Skin epidermis (tissue), 12 donors: ENCODE measurements at regions not wholly inside any gene's neighbourhood (a gene's known extent, or its start where the extent isn't known, plus 50 kb on each side); places are given as distances from the start of the nearest gene placed in this dataset.
"Not testable (repeated sequence)": the region's sequence is repeated elsewhere in the genome, so short reads cannot be mapped to it uniquely, and the experiment has no call there.

Source experiments
- H3K27ac ChIP-seq, 21 experiments: fragments of 200-600 bp; sonication (generic) in 11 of 21; one replicate each; pipeline ENCODE4 v1.5.0; 2020; ENCODE audit warnings: mild to moderate bottlenecking in 3 of 21, inconsistent platforms in 2 of 21, moderate library complexity in 2 of 21
- H3K4me3 ChIP-seq, 7 experiments: fragments of 200-600 bp; sonication (generic) in 2 of 7; one replicate each; pipeline ENCODE4 v1.5.0; 2020; ENCODE audit warnings: inconsistent platforms in 2 of 7, mild to moderate bottlenecking in 2 of 7, moderate library complexity in 1 of 7

GRCh38 chr3:25894101-25894500 is 104.2 kb downstream of the OXSM start:
- H3K27ac ChIP-seq: no peak overlapping the region
- H3K4me3 ChIP-seq: no peak overlapping the region

GRCh38 chr3:25895031-25895430 is 105.1 kb downstream of the OXSM start:
- Histone ChIP-seq H3K27ac (no peak overlapping the region), H3K4me3 (no peak overlapping the region)

- H3K4me3 ChIP-seq: no peak overlapping the region
- H3K27ac ChIP-seq: no peak overlapping the region
Observed at GRCh38 chr3:25895443-25895842, 105.6 kb downstream of the OXSM start.

- Histone ChIP-seq H3K27ac (no peak overlapping the region), H3K4me3 (no peak overlapping the region)
Observed at GRCh38 chr3:25897019-25897418, 107.1 kb downstream of the OXSM start.

- Histone ChIP-seq H3K27ac (no peak overlapping the region), H3K4me3 (no peak overlapping the region)
Observed at GRCh38 chr3:25899352-25900101, 109.6 kb downstream of the OXSM start.

GRCh38 chr3:25900161-25900560 is 110.3 kb downstream of the OXSM start:
- no peak overlapping the region for H3K4me3 ChIP-seq
- H3K27ac ChIP-seq: no peak overlapping the region

GRCh38 chr3:25901796-25902195 is 111.9 kb downstream of the OXSM start:
- Histone ChIP-seq H3K27ac (no peak overlapping the region), H3K4me3 (no peak overlapping the region)

- Histone ChIP-seq H3K27ac (no peak overlapping the region), H3K4me3 (no peak overlapping the region)
Observed at GRCh38 chr3:25902586-25902985, 112.7 kb downstream of the OXSM start.

GRCh38 chr3:25903371-25904129 is 113.7 kb downstream of the OXSM start:
- Histone ChIP-seq H3K27ac (no peak overlapping the region), H3K4me3 (no peak overlapping the region)

GRCh38 chr3:25904206-25904605 is 114.3 kb downstream of the OXSM start:
- Histone ChIP-seq H3K4me3 (no peak overlapping the region), H3K27ac (no peak overlapping the region)

- Histone ChIP-seq H3K4me3 (no peak overlapping the region), H3K27ac (no peak overlapping the region)
Observed at GRCh38 chr3:25906132-25906906, 116.4 kb downstream of the OXSM start.

GRCh38 chr3:25907081-25907480 is 117.2 kb downstream of the OXSM start:
- H3K4me3 ChIP-seq: no peak overlapping the region
- H3K27ac ChIP-seq: no peak overlapping the region

GRCh38 chr3:25910105-25910504 is 120.2 kb downstream of the OXSM start:
- no peak overlapping the region for H3K27ac ChIP-seq
- no peak overlapping the region for H3K4me3 ChIP-seq

- no peak overlapping the region for H3K4me3 ChIP-seq
- no peak overlapping the region for H3K27ac ChIP-seq
Observed at GRCh38 chr3:25910997-25911396, 121.1 kb downstream of the OXSM start.

GRCh38 chr3:25911525-25912295 is 121.8 kb downstream of the OXSM start:
- no peak overlapping the region for H3K4me3 ChIP-seq
- H3K27ac ChIP-seq: no peak overlapping the region

GRCh38 chr3:25913179-25913578 is 123.3 kb downstream of the OXSM start:
- H3K27ac ChIP-seq: no peak overlapping the region
- no peak overlapping the region for H3K4me3 ChIP-seq

GRCh38 chr3:25915673-25916072 is 125.8 kb downstream of the OXSM start:
- Histone ChIP-seq H3K4me3 (no peak overlapping the region), H3K27ac (no peak overlapping the region)

- no peak overlapping the region for H3K4me3 ChIP-seq
- no peak overlapping the region for H3K27ac ChIP-seq
Observed at GRCh38 chr3:25916321-25916720, 126.4 kb downstream of the OXSM start.

- H3K27ac ChIP-seq: not testable (repeated sequence)
Observed at GRCh38 chr3:25931967-25932366, 142.1 kb downstream of the OXSM start.

More at GRCh38 chr3:25931967-25932366, 142.1 kb downstream of the OXSM start:
- H3K4me3 ChIP-seq: not testable (repeated sequence)
